ENCODE measurements at regions not wholly inside any gene's neighbourhood (a gene's known extent, or its start where the extent isn't known, plus 50 kb on each side); places are given as distances from the start of the nearest gene placed in this dataset.
"Not testable (repeated sequence)": the region's sequence is repeated elsewhere in the genome, so short reads cannot be mapped to it uniquely, and the experiment has no call there.

DNA sequence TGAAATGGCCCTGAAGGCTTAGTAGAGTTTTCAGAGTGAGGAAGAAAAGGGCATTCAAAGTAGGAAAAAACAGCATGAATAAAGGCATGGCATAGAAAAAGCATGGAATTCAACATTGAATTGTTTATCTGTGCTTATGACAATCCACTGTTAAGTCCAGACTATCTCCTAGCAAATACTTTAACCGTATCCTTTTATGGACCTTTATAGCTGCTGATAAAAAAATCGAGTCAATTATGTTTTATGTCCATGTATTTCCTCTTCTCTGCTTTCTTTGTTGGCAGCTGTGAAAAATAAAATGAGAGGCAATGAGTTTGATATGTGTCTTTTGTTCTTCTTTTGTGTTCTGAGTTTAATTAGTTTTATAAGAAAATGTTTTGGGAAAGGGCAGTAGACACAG is 70.4 kb downstream of the TDRD15 start:
- no peak overlapping the region for H3K4me3 ChIP-seq
- no peaks in the 10 kb centered on the region for H3K27me3 ChIP-seq
- H3K9me3 ChIP-seq: no peaks in the 10 kb centered on the region
- H3K4me1 ChIP-seq: no peaks in the 10 kb centered on the region
- no peak overlapping the region for H3K27ac ChIP-seq
- DNase-seq: no peak
- TF ChIP-seq, protein P1, sequence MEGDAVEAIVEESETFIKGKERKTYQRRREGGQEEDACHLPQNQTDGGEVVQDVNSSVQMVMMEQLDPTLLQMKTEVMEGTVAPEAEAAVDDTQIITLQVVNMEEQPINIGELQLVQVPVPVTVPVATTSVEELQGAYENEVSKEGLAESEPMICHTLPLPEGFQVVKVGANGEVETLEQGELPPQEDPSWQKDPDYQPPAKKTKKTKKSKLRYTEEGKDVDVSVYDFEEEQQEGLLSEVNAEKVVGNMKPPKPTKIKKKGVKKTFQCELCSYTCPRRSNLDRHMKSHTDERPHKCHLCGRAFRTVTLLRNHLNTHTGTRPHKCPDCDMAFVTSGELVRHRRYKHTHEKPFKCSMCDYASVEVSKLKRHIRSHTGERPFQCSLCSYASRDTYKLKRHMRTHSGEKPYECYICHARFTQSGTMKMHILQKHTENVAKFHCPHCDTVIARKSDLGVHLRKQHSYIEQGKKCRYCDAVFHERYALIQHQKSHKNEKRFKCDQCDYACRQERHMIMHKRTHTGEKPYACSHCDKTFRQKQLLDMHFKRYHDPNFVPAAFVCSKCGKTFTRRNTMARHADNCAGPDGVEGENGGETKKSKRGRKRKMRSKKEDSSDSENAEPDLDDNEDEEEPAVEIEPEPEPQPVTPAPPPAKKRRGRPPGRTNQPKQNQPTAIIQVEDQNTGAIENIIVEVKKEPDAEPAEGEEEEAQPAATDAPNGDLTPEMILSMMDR (IDR thresholded peaks at IDR 0.05): no peak
- no peaks in the 10 kb centered on the region for H3K36me3 ChIP-seq
- intact Hi-C loops (cut with DNase I; ENCODE audit: low total_unique reads): no loop called here

DNA sequence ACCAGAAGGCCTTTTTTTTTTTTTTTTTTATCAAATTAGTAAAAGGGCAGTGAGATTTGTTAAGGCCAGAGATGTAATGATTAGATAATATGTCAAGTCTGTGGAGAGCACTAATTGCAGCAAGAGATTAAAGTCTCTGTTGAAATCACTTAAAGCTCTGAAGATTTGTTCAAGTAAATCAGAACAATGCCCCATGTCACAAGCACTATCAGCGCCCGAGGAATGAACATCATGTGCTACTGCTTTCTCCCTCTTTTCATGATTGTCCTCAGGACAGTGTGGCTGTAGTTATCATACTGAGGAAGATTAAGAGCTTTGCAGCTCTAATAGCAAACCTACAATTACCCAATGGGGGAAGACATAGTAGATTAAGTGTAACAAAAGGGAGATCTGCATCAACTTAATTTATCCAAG is 71.1 kb downstream of the TDRD15 start:
- H3K4me1 ChIP-seq: no peaks in the 10 kb centered on the region
- intact Hi-C loops (cut with DNase I; ENCODE audit: low total_unique reads): no loop called here
- H3K9me3 ChIP-seq: no peaks in the 10 kb centered on the region
- H3K4me3 ChIP-seq: no peak overlapping the region
- H3K27me3 ChIP-seq: no peaks in the 10 kb centered on the region
- TF ChIP-seq, protein P1 (IDR thresholded peaks at IDR 0.05): no peak
- H3K27ac ChIP-seq: no peak overlapping the region
- H3K36me3 ChIP-seq: no peaks in the 10 kb centered on the region
- no peak for DNase-seq

- Histone ChIP-seq H3K9me3 (no peaks in the 10 kb centered on the region), H3K27me3 (no peaks in the 10 kb centered on the region), H3K4me3 (no peak overlapping the region), H3K27ac (no peak overlapping the region), H3K36me3 (no peaks in the 10 kb centered on the region), H3K4me1 (no peaks in the 10 kb centered on the region)
- TF ChIP-seq, protein P1 (IDR thresholded peaks at IDR 0.05): no peak
- no peak for DNase-seq
- intact Hi-C loops (cut with DNase I; ENCODE audit: low total_unique reads): no loop called here
Measured at GRCh38 chr2:21195326-21195725, 71.6 kb downstream of the TDRD15 start.

GRCh38 chr2:21198637-21199036 is 74.9 kb downstream of the TDRD15 start:
- H3K36me3 ChIP-seq: no peaks in the 10 kb centered on the region
- TF ChIP-seq, protein P1 (IDR thresholded peaks at IDR 0.05): no peak
- no peak overlapping the region for H3K4me3 ChIP-seq
- H3K27ac ChIP-seq: no peak overlapping the region
- intact Hi-C loops (cut with DNase I; ENCODE audit: low total_unique reads): no loop called here
- no peaks in the 10 kb centered on the region for H3K4me1 ChIP-seq
- no peaks in the 10 kb centered on the region for H3K27me3 ChIP-seq
- DNase-seq: no peak
- no peaks in the 10 kb centered on the region for H3K9me3 ChIP-seq

DNA sequence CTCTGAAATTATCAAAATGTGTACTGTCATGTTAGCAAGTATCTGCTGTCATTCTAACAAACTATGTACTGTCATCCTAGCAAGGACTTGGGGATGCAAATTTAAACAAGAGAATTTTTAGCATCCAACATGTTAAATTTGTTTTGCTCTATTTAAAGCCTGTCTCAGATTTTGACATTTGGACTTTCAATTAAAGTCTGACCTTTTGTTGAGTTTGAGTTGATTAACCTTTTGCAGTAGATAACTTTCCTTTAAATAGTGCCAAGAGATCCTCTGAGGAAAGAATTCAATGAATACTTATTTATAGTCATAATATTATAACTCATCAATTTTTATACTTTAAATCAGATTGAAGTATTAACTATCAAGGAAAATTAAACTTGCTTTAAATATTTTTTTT is 80.2 kb downstream of the TDRD15 start:
- intact Hi-C loops (cut with DNase I; ENCODE audit: low total_unique reads): no loop called here
- DNase-seq: no peak
- Histone ChIP-seq H3K27ac (no peak overlapping the region), H3K36me3 (no peaks in the 10 kb centered on the region), H3K4me1 (no peaks in the 10 kb centered on the region), H3K4me3 (no peak overlapping the region), H3K27me3 (no peaks in the 10 kb centered on the region), H3K9me3 (no peaks in the 10 kb centered on the region)
- TF ChIP-seq, protein P1 (IDR thresholded peaks at IDR 0.05): no peak

DNA sequence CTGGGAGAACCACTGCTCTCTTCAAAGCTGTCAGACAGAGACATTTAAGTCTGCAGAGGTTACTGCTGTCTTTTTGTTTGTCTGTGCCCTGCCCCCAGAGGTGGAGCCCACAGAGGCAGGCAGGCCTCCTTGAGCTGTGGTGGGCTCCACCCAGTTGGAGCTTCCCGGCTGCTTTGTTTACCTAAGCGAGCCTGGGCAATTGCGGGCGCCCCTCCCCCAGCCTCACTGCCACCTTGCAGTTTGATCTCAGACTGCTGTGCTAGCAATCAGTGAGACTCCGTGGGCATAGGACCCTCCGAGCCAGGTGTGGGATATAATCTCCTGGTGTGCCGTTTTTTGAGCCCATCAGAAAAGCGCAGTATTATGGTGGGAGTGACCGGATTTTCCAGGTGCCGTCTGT is 90.3 kb downstream of the TDRD15 start:
- H3K27ac ChIP-seq; H3K27me3 ChIP-seq; H3K4me3 ChIP-seq; H3K36me3 ChIP-seq; H3K4me1 ChIP-seq; H3K9me3 ChIP-seq; DNase-seq; intact Hi-C loops (cut with DNase I; ENCODE audit: low total_unique reads): not testable (repeated sequence)
